Hepatocyte (in vitro differentiated cells): ENCODE measurements at regions not wholly inside any gene's neighbourhood (a gene's known extent, or its start where the extent isn't known, plus 50 kb on each side); places are given as distances from the start of the nearest gene placed in this dataset.

Experiments used
- DNase-seq: peaks from one replicate; pipeline ENCODE4 v3.0.0-alpha.2; 2016; ENCODE audit warnings: low spot score
- H2AFZ ChIP-seq: fragments of 200-600 bp; sonication (generic); 2 replicates; pipeline ENCODE4 v1.6.0; 2016; ENCODE audit warnings: antibody characterized with exemption, mild to moderate bottlenecking
- H3K27ac ChIP-seq: fragments of 200-600 bp; sonication (generic); 2 replicates; pipeline ENCODE4 v1.5.1; 2016; ENCODE audit warnings: mild to moderate bottlenecking
- H3K27me3 ChIP-seq: fragments of 200-600 bp; sonication (generic); 2 replicates; pipeline ENCODE4 v1.6.1; 2016
- H3K36me3 ChIP-seq: fragments of 200-600 bp; sonication (generic); replicated peaks from 2 replicates; pipeline ENCODE4 v1.5.1; 2016; ENCODE audit warnings: low read depth; ENCODE audit not compliant: insufficient read depth
- H3K4me1 ChIP-seq: fragments of 200-600 bp; sonication (generic); 2 replicates; pipeline ENCODE4 v1.5.1; 2016; ENCODE audit warnings: mild to moderate bottlenecking, moderate library complexity; ENCODE audit not compliant: insufficient read depth
- H3K4me2 ChIP-seq: fragments of 200-600 bp; sonication (generic); 2 replicates; pipeline ENCODE4 v1.6.0; 2016
- H3K4me3 ChIP-seq: fragments of 200-600 bp; sonication (generic); 2 replicates; pipeline ENCODE4 v1.5.1; 2016; ENCODE audit warnings: mild to moderate bottlenecking
- H3K79me2 ChIP-seq: fragments of 200-600 bp; sonication (generic); 2 replicates; pipeline ENCODE4 v1.6.0; 2017; ENCODE audit warnings: mild to moderate bottlenecking
- H3K9me2 ChIP-seq: fragments of 200-600 bp; sonication (generic); replicated peaks from 2 replicates; pipeline ENCODE4 v1.6.0; 2017; ENCODE audit warnings: mild to moderate bottlenecking; ENCODE audit not compliant: insufficient read depth
- H3K9me3 ChIP-seq: fragments of 200-600 bp; sonication (generic); 2 replicates; pipeline ENCODE4 v1.5.1; 2016; ENCODE audit warnings: low read depth, mild to moderate bottlenecking
- H4K20me1 ChIP-seq: fragments of 200-600 bp; sonication (generic); 2 replicates; pipeline ENCODE4 v1.6.0; 2016; ENCODE audit warnings: mild to moderate bottlenecking; ENCODE audit not compliant: insufficient read depth, poor library complexity, severe bottlenecking
- CTCF ChIP-seq: fragments of 200-600 bp; sonication (generic); IDR thresholded peaks from 2 replicates; pipeline ENCODE4 v1.5.1; 2016; ENCODE audit warnings: antibody characterized with exemption, mild to moderate bottlenecking; ENCODE audit not compliant: poor library complexity
- EZH2 ChIP-seq: fragments of 200-600 bp; sonication (generic); IDR thresholded peaks from 2 replicates; pipeline ENCODE4 v1.6.1; 2016; ENCODE audit warnings: antibody characterized with exemption, mild to moderate bottlenecking, borderline replicate concordance
- EZH2phosphoT487 ChIP-seq: fragments of 200-600 bp; sonication (generic); IDR thresholded peaks from one replicate; pipeline ENCODE4 v1.6.1; 2018; ENCODE audit warnings: antibody characterized with exemption, mild to moderate bottlenecking, low read depth, moderate library complexity; ENCODE audit not compliant: unreplicated experiment, severe bottlenecking
- WGBS: methylation state at CpG from one replicate; pipeline ENCODE4 v1.1.6; 2016; ENCODE audit warnings: low lambda C conversion rate; ENCODE audit errors: missing lambda C conversion rate; 5-methylcytosine and 5-hydroxymethylcytosine counted together

DNA sequence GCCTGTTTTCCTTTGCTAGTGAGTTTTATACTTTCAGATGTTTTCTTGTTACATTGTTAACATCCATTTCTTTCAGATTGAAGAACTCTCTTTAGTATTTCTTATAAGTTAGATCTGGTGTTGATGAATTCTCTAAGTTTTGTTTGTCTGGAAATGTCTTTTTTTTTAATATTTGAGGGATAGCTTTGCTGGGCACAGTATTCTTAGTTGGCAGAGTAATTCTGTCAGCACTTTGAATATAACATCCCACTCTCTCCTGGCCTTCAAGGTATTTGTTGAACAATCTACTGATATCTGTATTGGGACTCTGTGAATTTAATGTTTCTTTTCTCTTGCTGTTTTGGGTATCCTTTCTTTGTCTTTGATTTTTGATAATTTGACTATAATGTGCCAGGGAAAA is 79.4 kb upstream of the UST start:
- H3K9me2 ChIP-seq, result no peaks in the 10 kb centered on the region
- H3K4me2 ChIP-seq, result no peak overlapping the region
- no peaks in the 10 kb centered on the region for H4K20me1 ChIP-seq
- no peak for DNase-seq
- no peaks in the 10 kb centered on the region for H3K79me2 ChIP-seq
- no peak overlapping the region for H3K27ac ChIP-seq
- no peaks in the 10 kb centered on the region for H3K36me3 ChIP-seq
- no peak overlapping the region for H3K4me3 ChIP-seq
- H2AFZ ChIP-seq, result no peak overlapping the region
- no peaks in the 10 kb centered on the region for H3K27me3 ChIP-seq
- no peak for TF ChIP-seq EZH2
- no peaks in the 10 kb centered on the region for H3K4me1 ChIP-seq
- H3K9me3 ChIP-seq, result peaks cover 6% of the 10 kb centered on the region

- DNase-seq, result no peak
- no peak overlapping the region for H2AFZ ChIP-seq
- H4K20me1 ChIP-seq, result no peaks in the 10 kb centered on the region
- TF ChIP-seq EZH2phosphoT487, result no peak
- TF ChIP-seq EZH2, result no peak
- no peak for TF ChIP-seq CTCF
- no peak overlapping the region for H3K4me3 ChIP-seq
- H3K4me2 ChIP-seq, result no peak overlapping the region
- H3K9me2 ChIP-seq, result no peaks in the 10 kb centered on the region
- H3K36me3 ChIP-seq, result no peaks in the 10 kb centered on the region
- no peak overlapping the region for H3K27ac ChIP-seq
- WGBS, result 66% methylated on average over 8 of the region's 8 CpGs
- no peaks in the 10 kb centered on the region for H3K4me1 ChIP-seq
- no peaks in the 10 kb centered on the region for H3K27me3 ChIP-seq
- no peaks in the 10 kb centered on the region for H3K79me2 ChIP-seq
- H3K9me3 ChIP-seq, result no peaks in the 10 kb centered on the region
Observed at GRCh38 chr6:148671085-148671484, 75.7 kb upstream of the UST start.

GRCh38 chr6:148671952-148672351 is 74.9 kb upstream of the UST start:
- H2AFZ ChIP-seq, result no peak overlapping the region
- H3K79me2 ChIP-seq, result no peaks in the 10 kb centered on the region
- TF ChIP-seq CTCF (no peak), EZH2 (no peak), EZH2phosphoT487 (no peak)
- H3K4me3 ChIP-seq, result no peak overlapping the region
- no peak overlapping the region for H3K4me2 ChIP-seq
- H3K27me3 ChIP-seq, result no peaks in the 10 kb centered on the region
- H4K20me1 ChIP-seq, result no peaks in the 10 kb centered on the region
- no peak overlapping the region for H3K27ac ChIP-seq
- no peaks in the 10 kb centered on the region for H3K9me3 ChIP-seq
- no peaks in the 10 kb centered on the region for H3K4me1 ChIP-seq
- H3K9me2 ChIP-seq, result no peaks in the 10 kb centered on the region
- no peaks in the 10 kb centered on the region for H3K36me3 ChIP-seq
- no peak for DNase-seq

- Histone ChIP-seq H3K4me2 (no peak overlapping the region), H2AFZ (no peak overlapping the region), H3K4me1 (no peaks in the 10 kb centered on the region), H3K27me3 (no peaks in the 10 kb centered on the region), H3K79me2 (no peaks in the 10 kb centered on the region), H3K4me3 (no peak overlapping the region), H3K36me3 (no peaks in the 10 kb centered on the region), H3K9me3 (no peaks in the 10 kb centered on the region), H3K27ac (no peak overlapping the region), H4K20me1 (no peaks in the 10 kb centered on the region), H3K9me2 (no peaks in the 10 kb centered on the region)
- DNase-seq, result no peak
- 89% methylated on average over 1 of the region's 1 CpG for WGBS
- no peak for TF ChIP-seq EZH2phosphoT487
- TF ChIP-seq EZH2, result no peak
- TF ChIP-seq CTCF, result no peak
Observed at GRCh38 chr6:148674306-148674705, 72.5 kb upstream of the UST start.
